OCI-LY1 (cell line): ENCODE measurements at regions not wholly inside any gene's neighbourhood (a gene's known extent, or its start where the extent isn't known, plus 50 kb on each side); places are given as distances from the start of the nearest gene placed in this dataset.

Experiments used
- CTCF ChIP-seq: fragments of 200-600 bp; sonication (generic), shearing (Covaris generic); IDR thresholded peaks from 2 replicates; pipeline ENCODE4 v1.5.1; 2017; ENCODE audit warnings: mild to moderate bottlenecking, antibody characterized with exemption, low read length, moderate library complexity, mixed read lengths
- EZH2 ChIP-seq: fragments of 200-600 bp; sonication (generic), shearing (Covaris generic); IDR thresholded peaks from 2 replicates; pipeline ENCODE4 v1.8.0; 2017; ENCODE audit warnings: borderline replicate concordance, mixed run types, mild to moderate bottlenecking, antibody characterized with exemption, low read length, moderate library complexity, mixed read lengths

GRCh38 chr2:35391736-35392442 is 963.7 kb upstream of the CRIM1 start:
- TF ChIP-seq CTCF (no peak), EZH2 (no peak)
